ENCODE measurements at regions not wholly inside any gene's neighbourhood (a gene's known extent, or its start where the extent isn't known, plus 50 kb on each side); places are given as distances from the start of the nearest gene placed in this dataset.

- TF ChIP-seq CTCF (conservative IDR thresholded peaks at IDR 0.05; ENCODE audit: low read depth in 2 of 2) (no peak), EZH2 (IDR thresholded peaks at IDR 0.05; ENCODE audit: low read depth, unreplicated experiment) (no peak), EZH2phosphoT487 (IDR thresholded peaks at IDR 0.05; ENCODE audit: unreplicated experiment) (no peak), JUNB (IDR thresholded peaks at IDR 0.05; ENCODE audit: unreplicated experiment) (no peak), ZNF114 (CRISPR knock-in tag; IDR thresholded peaks at IDR 0.05) (no peak), ZNF331 (CRISPR knock-in tag; IDR thresholded peaks at IDR 0.05; ENCODE audit: low read depth) (no peak)
- TF ChIP-seq, protein P1, sequence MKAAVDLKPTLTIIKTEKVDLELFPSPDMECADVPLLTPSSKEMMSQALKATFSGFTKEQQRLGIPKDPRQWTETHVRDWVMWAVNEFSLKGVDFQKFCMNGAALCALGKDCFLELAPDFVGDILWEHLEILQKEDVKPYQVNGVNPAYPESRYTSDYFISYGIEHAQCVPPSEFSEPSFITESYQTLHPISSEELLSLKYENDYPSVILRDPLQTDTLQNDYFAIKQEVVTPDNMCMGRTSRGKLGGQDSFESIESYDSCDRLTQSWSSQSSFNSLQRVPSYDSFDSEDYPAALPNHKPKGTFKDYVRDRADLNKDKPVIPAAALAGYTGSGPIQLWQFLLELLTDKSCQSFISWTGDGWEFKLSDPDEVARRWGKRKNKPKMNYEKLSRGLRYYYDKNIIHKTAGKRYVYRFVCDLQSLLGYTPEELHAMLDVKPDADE (IDR thresholded peaks at IDR 0.05): no peak
Measured at GRCh38 chr14:101460986-101461750, 100.1 kb upstream of the DIO3 start (continued).

GRCh38 chr14:101461891-101462290 lies 99.4 kb upstream of the DIO3 start:
- no peaks in the 10 kb centered on the region; the same call in 1 of the 3 replicates for H3K4me1 Mint-ChIP-seq
- no peaks in the 10 kb centered on the region for H3K36me3 Mint-ChIP-seq (ENCODE audit: low read depth)
- Histone ChIP-seq H3K4me2 (no peak overlapping the region), H4K20me1 (replicated peaks; ENCODE audit: insufficient read depth) (no peaks in the 10 kb centered on the region), H3K27me3 (ENCODE audit: insufficient read depth) (peaks cover 45% of the 10 kb centered on the region), H2AFZ (no peak overlapping the region), H3K4me1 (ENCODE audit: insufficient read depth) (no peaks in the 10 kb centered on the region; the same call in 1 of the 2 replicates), H3K9me2 (ENCODE audit: insufficient read depth) (no peaks in the 10 kb centered on the region), H3K27ac (ENCODE audit: low read depth) (no peak overlapping the region), H3K79me2 (replicated peaks; ENCODE audit: insufficient read depth) (no peaks in the 10 kb centered on the region), H3K4me3 (no peak overlapping the region), H3F3A (replicated peaks; ENCODE audit: low read depth) (no peaks in the 10 kb centered on the region), H3K36me3 (ENCODE audit: insufficient read depth) (no peaks in the 10 kb centered on the region)
- no peaks in the 10 kb centered on the region for H3K9me3 Mint-ChIP-seq
- peaks cover 30% of the 10 kb centered on the region for H3K27me3 Mint-ChIP-seq (ENCODE audit: insufficient read depth, low read depth, poor library complexity)
- no peak overlapping the region for H3K4me3 Mint-ChIP-seq
- ATAC-seq: no peak
- no peak overlapping the region for H3K27ac Mint-ChIP-seq
- DNase-seq (ENCODE audit: low spot score): no peak
- TF ChIP-seq EZH2phosphoT487 (IDR thresholded peaks at IDR 0.05; ENCODE audit: unreplicated experiment) (no peak), ZNF331 (CRISPR knock-in tag; IDR thresholded peaks at IDR 0.05; ENCODE audit: low read depth) (no peak), POLR2AphosphoS5 (IDR thresholded peaks at IDR 0.05; ENCODE audit: low read depth) (no peak), NANOG (IDR thresholded peaks at IDR 0.05; ENCODE audit: borderline replicate concordance) (no peak), ZNF462 (CRISPR knock-in tag; IDR thresholded peaks at IDR 0.05) (no peak), JUNB (IDR thresholded peaks at IDR 0.05; ENCODE audit: unreplicated experiment) (no peak)
- TF ChIP-seq, protein P2, sequence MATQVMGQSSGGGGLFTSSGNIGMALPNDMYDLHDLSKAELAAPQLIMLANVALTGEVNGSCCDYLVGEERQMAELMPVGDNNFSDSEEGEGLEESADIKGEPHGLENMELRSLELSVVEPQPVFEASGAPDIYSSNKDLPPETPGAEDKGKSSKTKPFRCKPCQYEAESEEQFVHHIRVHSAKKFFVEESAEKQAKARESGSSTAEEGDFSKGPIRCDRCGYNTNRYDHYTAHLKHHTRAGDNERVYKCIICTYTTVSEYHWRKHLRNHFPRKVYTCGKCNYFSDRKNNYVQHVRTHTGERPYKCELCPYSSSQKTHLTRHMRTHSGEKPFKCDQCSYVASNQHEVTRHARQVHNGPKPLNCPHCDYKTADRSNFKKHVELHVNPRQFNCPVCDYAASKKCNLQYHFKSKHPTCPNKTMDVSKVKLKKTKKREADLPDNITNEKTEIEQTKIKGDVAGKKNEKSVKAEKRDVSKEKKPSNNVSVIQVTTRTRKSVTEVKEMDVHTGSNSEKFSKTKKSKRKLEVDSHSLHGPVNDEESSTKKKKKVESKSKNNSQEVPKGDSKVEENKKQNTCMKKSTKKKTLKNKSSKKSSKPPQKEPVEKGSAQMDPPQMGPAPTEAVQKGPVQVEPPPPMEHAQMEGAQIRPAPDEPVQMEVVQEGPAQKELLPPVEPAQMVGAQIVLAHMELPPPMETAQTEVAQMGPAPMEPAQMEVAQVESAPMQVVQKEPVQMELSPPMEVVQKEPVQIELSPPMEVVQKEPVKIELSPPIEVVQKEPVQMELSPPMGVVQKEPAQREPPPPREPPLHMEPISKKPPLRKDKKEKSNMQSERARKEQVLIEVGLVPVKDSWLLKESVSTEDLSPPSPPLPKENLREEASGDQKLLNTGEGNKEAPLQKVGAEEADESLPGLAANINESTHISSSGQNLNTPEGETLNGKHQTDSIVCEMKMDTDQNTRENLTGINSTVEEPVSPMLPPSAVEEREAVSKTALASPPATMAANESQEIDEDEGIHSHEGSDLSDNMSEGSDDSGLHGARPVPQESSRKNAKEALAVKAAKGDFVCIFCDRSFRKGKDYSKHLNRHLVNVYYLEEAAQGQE (IDR thresholded peaks at IDR 0.05; ENCODE audit: unreplicated experiment): no peak
